ENCODE measurements at regions not wholly inside any gene's neighbourhood (a gene's known extent, or its start where the extent isn't known, plus 50 kb on each side); places are given as distances from the start of the nearest gene placed in this dataset.

- TF ChIP-seq CBX5 (IDR thresholded peaks at IDR 0.05; ENCODE audit: low read depth, low read length) (no peak), SIRT6 (IDR thresholded peaks at IDR 0.05; ENCODE audit: low read length) (no peak), SP2 (IDR thresholded peaks at IDR 0.05; ENCODE audit: low read length) (no peak), MAX (IDR thresholded peaks at IDR 0.05) (no peak), GABPA (IDR thresholded peaks at IDR 0.05; ENCODE audit: borderline replicate concordance, insufficient read depth, low read length) (no peak), CBX8 (IDR thresholded peaks at IDR 0.05; ENCODE audit: borderline replicate concordance, low read depth, low read length) (no peak), EGR1 (IDR thresholded peaks at IDR 0.05; ENCODE audit: borderline replicate concordance, low read depth, low read length) (no peak)
These were observed 230.5 kb downstream of the LACC1 start (continued) for GRCh38 chr13:44110091-44110621.
